Astrocyte (in vitro differentiated cells and primary cell): ENCODE measurements at regions not wholly inside any gene's neighbourhood (a gene's known extent, or its start where the extent isn't known, plus 50 kb on each side); places are given as distances from the start of the nearest gene placed in this dataset.

Source experiments
- CTCF ChIP-seq: IDR thresholded peaks from 2 replicates; pipeline ENCODE4 v1.5.1; 2011; ENCODE audit warnings: low read depth, mild to moderate bottlenecking, inconsistent platforms, low read length, moderate library complexity; ENCODE audit not compliant: insufficient read depth
- EZH2 ChIP-seq: IDR thresholded peaks from 2 replicates; pipeline ENCODE4 v1.6.1; 2012; ENCODE audit warnings: mild to moderate bottlenecking, low read length, inconsistent platforms; ENCODE audit not compliant: insufficient read depth

- TF ChIP-seq CTCF (no peak), EZH2 (no peak)
Observed at GRCh38 chrY:7860781-7861614, 949.4 kb upstream of the AMELY start.
